ENCODE measurements at regions not wholly inside any gene's neighbourhood (a gene's known extent, or its start where the extent isn't known, plus 50 kb on each side); places are given as distances from the start of the nearest gene placed in this dataset.

- Histone ChIP-seq H3K27ac (ENCODE audit: low read length) (no peak overlapping the region), H3K9ac (ENCODE audit: low read length) (no peak overlapping the region), H3K4me1 (ENCODE audit: control insufficient read depth, low read depth, low read length) (no peaks in the 10 kb centered on the region), H3K4me3 (ENCODE audit: low read length) (no peak overlapping the region), H3K9me3 (ENCODE audit: control insufficient read depth, low read depth, low read length) (peaks cover 8% of the 10 kb centered on the region), H3K36me3 (ENCODE audit: control insufficient read depth, low read depth, low read length) (no peaks in the 10 kb centered on the region), H3K27me3 (ENCODE audit: control insufficient read depth, insufficient read depth, low read length) (no peaks in the 10 kb centered on the region)
Measured at GRCh38 chrX:99833821-99834220, 576.3 kb downstream of the PCDH19 start.

DNA sequence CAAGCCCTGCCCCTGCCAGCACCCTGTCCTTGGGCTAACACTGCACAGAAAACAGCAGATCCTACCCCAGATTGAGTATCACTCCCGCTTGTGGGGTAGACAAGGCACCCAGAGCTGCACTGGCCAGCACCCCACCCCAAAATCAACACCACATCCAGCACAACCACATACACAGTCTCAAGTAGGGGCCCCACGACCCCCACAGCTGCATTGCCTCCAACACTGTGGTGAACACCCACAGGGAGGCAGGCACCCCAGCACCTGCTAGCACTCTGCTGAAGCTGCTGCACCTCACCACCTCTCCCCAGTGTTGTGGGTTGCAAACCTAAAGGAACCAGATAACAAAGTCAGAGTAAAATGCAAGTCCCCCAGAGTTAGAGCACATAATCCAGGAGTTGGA, 589.9 kb downstream of the PCDH19 start:
- no peaks in the 10 kb centered on the region for H3K27me3 ChIP-seq (ENCODE audit: control insufficient read depth, insufficient read depth, low read length)

DNA sequence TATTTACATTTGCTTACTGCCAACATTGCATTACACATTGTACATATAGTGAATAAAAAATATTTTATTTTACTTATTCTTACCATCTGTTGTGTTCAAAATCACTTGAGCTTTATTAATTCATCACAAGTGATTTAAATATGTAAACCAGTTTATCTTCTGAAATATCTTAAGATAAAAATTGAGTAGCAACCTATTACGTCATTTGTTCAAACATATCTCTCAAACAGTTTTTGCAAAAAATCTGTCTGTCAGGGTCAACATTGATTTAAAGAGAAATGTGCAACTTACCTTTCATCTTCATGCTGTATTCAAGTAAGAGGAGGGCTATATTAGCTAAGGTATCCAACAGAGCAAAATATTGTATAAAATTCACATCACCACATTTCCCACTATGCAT, 610.1 kb downstream of the PCDH19 start:
- no peaks in the 10 kb centered on the region for H3K27me3 ChIP-seq (ENCODE audit: control insufficient read depth, insufficient read depth, low read length)
- no peak overlapping the region for H3K9ac ChIP-seq (ENCODE audit: low read length)
- H3K9me3 ChIP-seq (ENCODE audit: control insufficient read depth, low read depth, low read length), result peaks cover 3% of the 10 kb centered on the region
- H3K4me1 ChIP-seq (ENCODE audit: control insufficient read depth, low read depth, low read length), result no peaks in the 10 kb centered on the region
- no peaks in the 10 kb centered on the region for H3K36me3 ChIP-seq (ENCODE audit: control insufficient read depth, low read depth, low read length)
- H3K27ac ChIP-seq (ENCODE audit: low read length), result no peak overlapping the region
- H3K4me3 ChIP-seq (ENCODE audit: low read length), result no peak overlapping the region

More for the DNA sequence above, 589.9 kb downstream of the PCDH19 start:
- Histone ChIP-seq H3K36me3 (ENCODE audit: control insufficient read depth, low read depth, low read length) (no peaks in the 10 kb centered on the region), H3K4me3 (ENCODE audit: low read length) (no peak overlapping the region), H3K9ac (ENCODE audit: low read length) (no peak overlapping the region), H3K4me1 (ENCODE audit: control insufficient read depth, low read depth, low read length) (no peaks in the 10 kb centered on the region), H3K9me3 (ENCODE audit: control insufficient read depth, low read depth, low read length) (no peaks in the 10 kb centered on the region), H3K27ac (ENCODE audit: low read length) (no peak overlapping the region)

DNA sequence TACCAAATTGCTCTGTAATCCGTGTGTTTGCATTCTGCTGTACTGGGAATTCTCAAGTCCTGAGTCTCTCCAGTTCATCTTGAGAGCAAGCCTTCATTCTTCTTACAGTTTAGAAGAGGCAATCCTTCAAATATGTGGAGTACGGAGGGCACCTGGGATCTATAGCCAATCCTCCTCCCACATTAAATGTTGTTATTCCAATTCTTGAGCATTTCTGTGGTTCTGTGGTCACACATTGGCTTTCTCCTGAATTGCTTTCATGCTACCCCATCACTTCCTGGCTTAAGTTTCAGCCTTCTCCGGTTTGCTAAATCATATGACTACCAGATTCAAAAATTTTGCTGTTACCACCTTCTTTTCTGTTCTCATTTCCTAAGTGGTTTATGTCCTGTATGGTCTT, 611.1 kb downstream of the PCDH19 start:
- no peaks in the 10 kb centered on the region for H3K4me1 ChIP-seq (ENCODE audit: control insufficient read depth, low read depth, low read length)

DNA sequence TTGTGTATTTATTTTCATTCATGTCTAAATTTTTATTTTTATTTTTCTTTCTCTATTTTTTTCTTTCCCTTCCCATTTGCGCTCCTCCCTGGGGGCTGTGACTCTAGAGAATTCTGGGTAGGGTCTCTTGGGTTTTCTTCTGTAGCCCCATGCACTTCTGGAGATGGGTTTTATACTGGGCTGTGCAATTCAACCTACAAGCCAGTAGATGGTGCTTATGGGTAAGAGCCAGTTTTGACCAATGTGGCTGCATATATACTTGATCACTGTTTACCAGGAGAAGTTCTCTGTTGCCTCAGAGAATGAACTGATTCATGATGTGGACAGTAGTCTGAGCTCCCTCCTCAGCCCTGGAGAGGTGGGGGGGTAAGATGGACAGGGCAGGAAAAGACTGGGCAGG, 614.6 kb downstream of the PCDH19 start:
- Histone ChIP-seq H3K27ac (ENCODE audit: low read length) (no peak overlapping the region), H3K27me3 (ENCODE audit: control insufficient read depth, insufficient read depth, low read length) (no peaks in the 10 kb centered on the region), H3K9me3 (ENCODE audit: control insufficient read depth, low read depth, low read length) (peaks cover 8% of the 10 kb centered on the region), H3K36me3 (ENCODE audit: control insufficient read depth, low read depth, low read length) (no peaks in the 10 kb centered on the region), H3K9ac (ENCODE audit: low read length) (no peak overlapping the region), H3K4me1 (ENCODE audit: control insufficient read depth, low read depth, low read length) (no peaks in the 10 kb centered on the region), H3K4me3 (ENCODE audit: low read length) (no peak overlapping the region)

More for the DNA sequence above, 611.1 kb downstream of the PCDH19 start:
- Histone ChIP-seq H3K9ac (ENCODE audit: low read length) (no peak overlapping the region), H3K36me3 (ENCODE audit: control insufficient read depth, low read depth, low read length) (no peaks in the 10 kb centered on the region), H3K4me3 (ENCODE audit: low read length) (no peak overlapping the region), H3K27ac (ENCODE audit: low read length) (no peak overlapping the region), H3K9me3 (ENCODE audit: control insufficient read depth, low read depth, low read length) (peaks cover 8% of the 10 kb centered on the region), H3K27me3 (ENCODE audit: control insufficient read depth, insufficient read depth, low read length) (no peaks in the 10 kb centered on the region)

GRCh38 chrX:99782516-99783040, 627.5 kb downstream of the PCDH19 start:
- no peaks in the 10 kb centered on the region for H3K36me3 ChIP-seq (ENCODE audit: control insufficient read depth, low read depth, low read length)

DNA sequence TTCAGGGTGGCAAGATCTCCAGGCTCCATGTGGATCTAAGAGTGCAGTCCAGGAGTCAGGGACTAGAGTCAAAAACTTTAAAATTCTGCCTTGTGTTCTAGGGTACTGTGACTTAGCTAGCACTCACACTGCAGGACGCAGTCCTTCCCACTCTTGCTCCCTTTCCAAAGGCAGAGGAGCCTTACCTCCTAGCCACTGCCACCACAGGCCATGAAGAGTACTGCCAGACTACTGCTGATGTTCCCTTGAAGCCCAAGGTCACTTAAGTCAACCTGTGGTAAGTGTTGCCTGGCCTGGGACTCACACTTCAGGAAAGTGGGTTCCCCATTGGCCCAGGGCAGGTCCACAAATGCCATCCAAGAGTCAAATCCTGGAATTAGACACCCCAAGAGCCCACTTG, 632.2 kb downstream of the PCDH19 start:
- Histone ChIP-seq H3K4me1 (ENCODE audit: control insufficient read depth, low read depth, low read length) (no peaks in the 10 kb centered on the region), H3K36me3 (ENCODE audit: control insufficient read depth, low read depth, low read length) (no peaks in the 10 kb centered on the region), H3K27ac (ENCODE audit: low read length) (no peak overlapping the region), H3K4me3 (ENCODE audit: low read length) (no peak overlapping the region), H3K9ac (ENCODE audit: low read length) (no peak overlapping the region), H3K9me3 (ENCODE audit: control insufficient read depth, low read depth, low read length) (no peaks in the 10 kb centered on the region), H3K27me3 (ENCODE audit: control insufficient read depth, insufficient read depth, low read length) (no peaks in the 10 kb centered on the region)

More at GRCh38 chrX:99782516-99783040, 627.5 kb downstream of the PCDH19 start:
- Histone ChIP-seq H3K27ac (ENCODE audit: low read length) (no peak overlapping the region), H3K4me3 (ENCODE audit: low read length) (no peak overlapping the region), H3K4me1 (ENCODE audit: control insufficient read depth, low read depth, low read length) (no peaks in the 10 kb centered on the region), H3K27me3 (ENCODE audit: control insufficient read depth, insufficient read depth, low read length) (no peaks in the 10 kb centered on the region), H3K9me3 (ENCODE audit: control insufficient read depth, low read depth, low read length) (peaks cover 4% of the 10 kb centered on the region), H3K9ac (ENCODE audit: low read length) (no peak overlapping the region)

DNA sequence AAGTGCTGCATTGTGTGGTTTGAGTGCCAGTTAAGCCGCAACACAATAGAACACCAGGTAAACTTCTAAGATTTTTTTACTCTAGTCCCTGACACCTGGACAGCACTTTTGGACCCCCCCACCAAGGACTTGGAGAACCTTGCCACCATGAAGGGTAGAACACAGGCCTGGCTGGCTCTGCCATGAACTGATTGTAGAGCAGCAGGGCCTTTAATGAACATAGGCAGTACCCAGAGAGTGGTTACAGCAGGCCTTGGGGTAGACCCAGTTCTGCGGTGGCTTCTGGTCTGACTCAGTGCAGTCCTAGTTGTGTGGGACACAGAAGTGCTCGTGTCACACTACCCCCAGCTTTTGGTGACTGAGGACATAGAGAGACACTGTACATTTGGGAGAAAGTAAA, 648.3 kb downstream of the PCDH19 start:
- H3K4me3 ChIP-seq (ENCODE audit: low read length), result no peak overlapping the region
- no peaks in the 10 kb centered on the region for H3K4me1 ChIP-seq (ENCODE audit: control insufficient read depth, low read depth, low read length)
- H3K9me3 ChIP-seq (ENCODE audit: control insufficient read depth, low read depth, low read length), result no peaks in the 10 kb centered on the region
- no peak overlapping the region for H3K9ac ChIP-seq (ENCODE audit: low read length)
- no peaks in the 10 kb centered on the region for H3K36me3 ChIP-seq (ENCODE audit: control insufficient read depth, low read depth, low read length)
- H3K27me3 ChIP-seq (ENCODE audit: control insufficient read depth, insufficient read depth, low read length), result no peaks in the 10 kb centered on the region
- no peak overlapping the region for H3K27ac ChIP-seq (ENCODE audit: low read length)

DNA sequence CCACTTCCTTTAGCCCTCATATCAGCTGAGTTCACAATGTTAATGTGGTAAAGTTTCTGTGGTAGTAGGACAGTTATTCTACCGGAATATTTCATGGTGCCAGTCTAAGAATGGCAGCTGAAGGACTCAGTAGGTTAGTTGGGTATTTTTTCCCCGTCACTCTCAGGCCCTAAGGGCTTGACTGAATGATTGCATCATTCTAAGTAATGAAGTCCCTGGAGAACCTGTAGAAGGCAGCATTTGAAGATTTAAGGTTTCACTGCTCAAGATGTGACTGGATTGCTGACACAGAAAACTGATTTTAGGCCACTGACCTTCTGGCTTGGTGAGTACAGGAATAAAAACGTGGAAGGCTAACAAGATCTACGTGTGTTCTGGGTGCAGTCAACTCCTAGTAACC, 657.3 kb downstream of the PCDH19 start:
- no peak overlapping the region for H3K9ac ChIP-seq (ENCODE audit: low read length)
- H3K4me1 ChIP-seq (ENCODE audit: control insufficient read depth, low read depth, low read length), result peaks cover 6% of the 10 kb centered on the region
- H3K27me3 ChIP-seq (ENCODE audit: control insufficient read depth, insufficient read depth, low read length), result no peaks in the 10 kb centered on the region
- H3K36me3 ChIP-seq (ENCODE audit: control insufficient read depth, low read depth, low read length), result no peaks in the 10 kb centered on the region
- no peak overlapping the region for H3K27ac ChIP-seq (ENCODE audit: low read length)
- no peak overlapping the region for H3K4me3 ChIP-seq (ENCODE audit: low read length)
- peaks cover 3% of the 10 kb centered on the region for H3K9me3 ChIP-seq (ENCODE audit: control insufficient read depth, low read depth, low read length)

- Histone ChIP-seq H3K4me3 (ENCODE audit: low read length) (no peak overlapping the region), H3K27me3 (ENCODE audit: control insufficient read depth, insufficient read depth, low read length) (no peaks in the 10 kb centered on the region), H3K36me3 (ENCODE audit: control insufficient read depth, low read depth, low read length) (no peaks in the 10 kb centered on the region), H3K9me3 (ENCODE audit: control insufficient read depth, low read depth, low read length) (peaks cover 3% of the 10 kb centered on the region), H3K9ac (ENCODE audit: low read length) (no peak overlapping the region), H3K4me1 (ENCODE audit: control insufficient read depth, low read depth, low read length) (peaks cover 6% of the 10 kb centered on the region), H3K27ac (ENCODE audit: low read length) (no peak overlapping the region)
Measured at GRCh38 chrX:99750721-99751120, 659.4 kb downstream of the PCDH19 start.

- no peak overlapping the region for H3K27ac ChIP-seq (ENCODE audit: low read length)
- H3K36me3 ChIP-seq (ENCODE audit: control insufficient read depth, low read depth, low read length), result no peaks in the 10 kb centered on the region
- H3K9me3 ChIP-seq (ENCODE audit: control insufficient read depth, low read depth, low read length), result no peaks in the 10 kb centered on the region
- no peak overlapping the region for H3K9ac ChIP-seq (ENCODE audit: low read length)
- H3K4me1 ChIP-seq (ENCODE audit: control insufficient read depth, low read depth, low read length), result peaks cover 9% of the 10 kb centered on the region
- no peak overlapping the region for H3K4me3 ChIP-seq (ENCODE audit: low read length)
- H3K27me3 ChIP-seq (ENCODE audit: control insufficient read depth, insufficient read depth, low read length), result no peaks in the 10 kb centered on the region
Measured at GRCh38 chrX:99722094-99722493, 688.0 kb downstream of the PCDH19 start.

DNA sequence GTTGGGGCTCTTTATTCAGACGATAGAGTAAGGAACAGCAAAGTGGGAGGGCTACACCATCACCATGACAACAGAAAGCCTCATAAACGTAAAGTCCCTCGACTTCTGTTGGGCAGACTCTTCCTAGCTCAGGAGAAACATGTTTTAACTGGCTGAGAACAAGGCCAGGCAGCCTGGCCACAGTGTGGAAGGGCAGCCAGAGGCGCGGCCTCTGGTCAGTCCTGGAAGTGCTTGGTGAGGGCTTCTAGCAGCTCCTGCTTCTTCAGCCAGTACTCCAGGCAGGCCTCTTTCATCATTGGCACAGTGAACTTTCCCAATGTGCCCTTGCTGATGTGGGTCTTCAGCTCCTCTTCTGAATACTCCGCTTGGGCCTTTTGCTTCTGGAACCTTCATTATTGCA, 690.9 kb downstream of the PCDH19 start:
- Histone ChIP-seq H3K4me3 (ENCODE audit: low read length) (no peak overlapping the region), H3K36me3 (ENCODE audit: control insufficient read depth, low read depth, low read length) (no peaks in the 10 kb centered on the region), H3K27ac (ENCODE audit: low read length) (no peak overlapping the region), H3K9ac (ENCODE audit: low read length) (no peak overlapping the region), H3K9me3 (ENCODE audit: control insufficient read depth, low read depth, low read length) (no peaks in the 10 kb centered on the region), H3K4me1 (ENCODE audit: control insufficient read depth, low read depth, low read length) (peaks cover 3% of the 10 kb centered on the region), H3K27me3 (ENCODE audit: control insufficient read depth, insufficient read depth, low read length) (no peaks in the 10 kb centered on the region)
